NCI-H69 (cell line): ENCODE measurements at regions not wholly inside any gene's neighbourhood (a gene's known extent, or its start where the extent isn't known, plus 50 kb on each side); places are given as distances from the start of the nearest gene placed in this dataset.

Experiments
- DNase-seq: peaks from one replicate; lab custom pipeline; 2025; lab: John Stamatoyannopoulos, UW

- DNase-seq: no peak
Measured at GRCh38 chr6:117168296-117169063, 96.9 kb upstream of the VGLL2 start.

GRCh38 chr6:117169064-117169665 lies 96.2 kb upstream of the VGLL2 start:
- no peak for DNase-seq

GRCh38 chr6:117169781-117170281 lies 95.5 kb upstream of the VGLL2 start:
- no peak for DNase-seq

- DNase-seq: no peak
Measured at GRCh38 chr6:117174835-117175360, 90.5 kb upstream of the VGLL2 start.

GRCh38 chr6:117188627-117189201 lies 76.6 kb upstream of the VGLL2 start:
- DNase-seq: no peak

- DNase-seq: no peak
Measured at GRCh38 chr6:117191009-117191408, 74.3 kb upstream of the VGLL2 start.

- DNase-seq: no peak
Measured at GRCh38 chr6:117191448-117191847, 73.9 kb upstream of the VGLL2 start.

- DNase-seq: no peak
Measured at GRCh38 chr6:117194271-117194670, 71.1 kb upstream of the VGLL2 start.

GRCh38 chr6:117194978-117195377 lies 70.4 kb upstream of the VGLL2 start:
- no peak for DNase-seq

GRCh38 chr6:117195728-117196127 lies 69.6 kb upstream of the VGLL2 start:
- no peak for DNase-seq

GRCh38 chr6:117200067-117200466 lies 65.3 kb upstream of the VGLL2 start:
- DNase-seq: no peak

GRCh38 chr6:117204903-117205302 lies 60.5 kb upstream of the VGLL2 start:
- no peak for DNase-seq

GRCh38 chr6:117205876-117206275 lies 59.5 kb upstream of the VGLL2 start:
- DNase-seq: no peak

GRCh38 chr6:117206522-117206921 lies 58.8 kb upstream of the VGLL2 start:
- DNase-seq: no peak

- DNase-seq: no peak
Measured at GRCh38 chr6:117206944-117207687, 58.2 kb upstream of the VGLL2 start.

- no peak for DNase-seq
Measured at GRCh38 chr6:117210279-117210678, 55.1 kb upstream of the VGLL2 start.

GRCh38 chr6:117215353-117216090 lies 49.8 kb upstream of the VGLL2 start:
- DNase-seq: no peak
